NCI-H2171 (cell line): ENCODE measurements at regions not wholly inside any gene's neighbourhood (a gene's known extent, or its start where the extent isn't known, plus 50 kb on each side); places are given as distances from the start of the nearest gene placed in this dataset.

Source experiments
- DNase-seq: peaks from one replicate; lab custom pipeline; 2025; lab: John Stamatoyannopoulos, UW

GRCh38 chr5:27402828-27403227 lies 364.4 kb upstream of the CDH9 start:
- DNase-seq = no peak

GRCh38 chr5:27396998-27397397 lies 358.6 kb upstream of the CDH9 start:
- no peak for DNase-seq

GRCh38 chr5:27392716-27393115 lies 354.3 kb upstream of the CDH9 start:
- no peak for DNase-seq

- DNase-seq = no peak
These were observed 351.3 kb upstream of the CDH9 start for GRCh38 chr5:27389696-27390095.

- no peak for DNase-seq
These were observed 350.4 kb upstream of the CDH9 start for GRCh38 chr5:27388755-27389154.

GRCh38 chr5:27387535-27388073 lies 349.2 kb upstream of the CDH9 start:
- DNase-seq = no peak

- DNase-seq = no peak
These were observed 343.3 kb upstream of the CDH9 start for GRCh38 chr5:27381686-27382085.

- DNase-seq = no peak
These were observed 339.2 kb upstream of the CDH9 start for GRCh38 chr5:27377626-27378025.

GRCh38 chr5:27353970-27354369 lies 315.6 kb upstream of the CDH9 start:
- DNase-seq = no peak

- DNase-seq = no peak
These were observed 315.2 kb upstream of the CDH9 start for GRCh38 chr5:27353540-27353939.

- no peak for DNase-seq
These were observed 303.0 kb upstream of the CDH9 start for GRCh38 chr5:27341342-27341741.

- DNase-seq = no peak
These were observed 298.4 kb upstream of the CDH9 start for GRCh38 chr5:27336817-27337216.

GRCh38 chr5:27328480-27328879 lies 290.1 kb upstream of the CDH9 start:
- no peak for DNase-seq

GRCh38 chr5:27325513-27325912 lies 287.1 kb upstream of the CDH9 start:
- DNase-seq = no peak

- DNase-seq = no peak
These were observed 280.3 kb upstream of the CDH9 start for GRCh38 chr5:27318701-27319100.

- DNase-seq = no peak
These were observed 277.9 kb upstream of the CDH9 start for GRCh38 chr5:27316271-27316650.

- DNase-seq = no peak
These were observed 277.2 kb upstream of the CDH9 start for GRCh38 chr5:27315363-27316270.

GRCh38 chr5:27313549-27313948 lies 275.2 kb upstream of the CDH9 start:
- no peak for DNase-seq

GRCh38 chr5:27312291-27312893 lies 274.0 kb upstream of the CDH9 start:
- no peak for DNase-seq

- no peak for DNase-seq
These were observed 273.2 kb upstream of the CDH9 start for GRCh38 chr5:27311544-27311943.

- DNase-seq = no peak
These were observed 269.8 kb upstream of the CDH9 start for GRCh38 chr5:27308153-27308552.

GRCh38 chr5:27290172-27290571 lies 251.8 kb upstream of the CDH9 start:
- no peak for DNase-seq

- DNase-seq = no peak
These were observed 237.7 kb upstream of the CDH9 start for GRCh38 chr5:27276119-27276518.
